ENCODE measurements at regions not wholly inside any gene's neighbourhood (a gene's known extent, or its start where the extent isn't known, plus 50 kb on each side); places are given as distances from the start of the nearest gene placed in this dataset.

GRCh38 chr16:51989637-51990230, 557.2 kb downstream of the TOX3 start:
- TF ChIP-seq, protein P1, sequence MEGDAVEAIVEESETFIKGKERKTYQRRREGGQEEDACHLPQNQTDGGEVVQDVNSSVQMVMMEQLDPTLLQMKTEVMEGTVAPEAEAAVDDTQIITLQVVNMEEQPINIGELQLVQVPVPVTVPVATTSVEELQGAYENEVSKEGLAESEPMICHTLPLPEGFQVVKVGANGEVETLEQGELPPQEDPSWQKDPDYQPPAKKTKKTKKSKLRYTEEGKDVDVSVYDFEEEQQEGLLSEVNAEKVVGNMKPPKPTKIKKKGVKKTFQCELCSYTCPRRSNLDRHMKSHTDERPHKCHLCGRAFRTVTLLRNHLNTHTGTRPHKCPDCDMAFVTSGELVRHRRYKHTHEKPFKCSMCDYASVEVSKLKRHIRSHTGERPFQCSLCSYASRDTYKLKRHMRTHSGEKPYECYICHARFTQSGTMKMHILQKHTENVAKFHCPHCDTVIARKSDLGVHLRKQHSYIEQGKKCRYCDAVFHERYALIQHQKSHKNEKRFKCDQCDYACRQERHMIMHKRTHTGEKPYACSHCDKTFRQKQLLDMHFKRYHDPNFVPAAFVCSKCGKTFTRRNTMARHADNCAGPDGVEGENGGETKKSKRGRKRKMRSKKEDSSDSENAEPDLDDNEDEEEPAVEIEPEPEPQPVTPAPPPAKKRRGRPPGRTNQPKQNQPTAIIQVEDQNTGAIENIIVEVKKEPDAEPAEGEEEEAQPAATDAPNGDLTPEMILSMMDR (IDR thresholded peaks at IDR 0.05) = no peak
- H3K9me3 ChIP-seq = no peaks in the 10 kb centered on the region
- H3K36me3 ChIP-seq = no peaks in the 10 kb centered on the region
- no peak overlapping the region for H3K27ac ChIP-seq
- no peaks in the 10 kb centered on the region for H3K27me3 ChIP-seq
- H3K4me1 ChIP-seq = no peaks in the 10 kb centered on the region
- H3K4me3 ChIP-seq = no peak overlapping the region
- no peak for DNase-seq (ENCODE audit: low spot score)

DNA sequence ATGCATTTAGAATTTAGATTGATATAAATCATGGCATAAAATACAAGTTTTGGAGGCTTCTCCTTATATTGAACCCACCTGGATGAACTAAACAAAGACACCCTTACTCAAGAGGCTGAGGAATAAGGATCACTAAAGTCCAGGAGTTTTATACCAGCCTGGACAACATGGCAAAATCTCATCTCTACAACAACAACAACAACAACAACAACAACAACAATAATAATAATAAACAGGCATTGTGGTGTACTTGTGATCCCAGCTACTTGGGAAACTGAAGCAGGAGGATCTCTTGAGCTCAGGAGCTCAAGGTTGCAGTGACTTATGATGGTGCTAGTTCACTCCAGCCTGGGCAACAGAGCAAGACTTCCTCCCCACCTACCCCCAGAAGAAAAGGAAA, 558.0 kb downstream of the TOX3 start:
- no peak overlapping the region for H3K27ac ChIP-seq
- H3K4me3 ChIP-seq = no peak overlapping the region
- no peak for DNase-seq (ENCODE audit: low spot score)
- no peaks in the 10 kb centered on the region for H3K4me1 ChIP-seq
- no peaks in the 10 kb centered on the region for H3K36me3 ChIP-seq
- H3K27me3 ChIP-seq = no peaks in the 10 kb centered on the region
- TF ChIP-seq, protein P1 (IDR thresholded peaks at IDR 0.05) = no peak
- no peaks in the 10 kb centered on the region for H3K9me3 ChIP-seq

- DNase-seq (ENCODE audit: low spot score) = no peak
- H3K27me3 ChIP-seq = no peaks in the 10 kb centered on the region
- H3K36me3 ChIP-seq = no peaks in the 10 kb centered on the region
- no peak overlapping the region for H3K4me3 ChIP-seq
- H3K27ac ChIP-seq = no peak overlapping the region
- no peaks in the 10 kb centered on the region for H3K9me3 ChIP-seq
- no peaks in the 10 kb centered on the region for H3K4me1 ChIP-seq
- TF ChIP-seq, protein P1 (IDR thresholded peaks at IDR 0.05) = no peak
These were observed 559.4 kb downstream of the TOX3 start for GRCh38 chr16:51987519-51987918.

DNA sequence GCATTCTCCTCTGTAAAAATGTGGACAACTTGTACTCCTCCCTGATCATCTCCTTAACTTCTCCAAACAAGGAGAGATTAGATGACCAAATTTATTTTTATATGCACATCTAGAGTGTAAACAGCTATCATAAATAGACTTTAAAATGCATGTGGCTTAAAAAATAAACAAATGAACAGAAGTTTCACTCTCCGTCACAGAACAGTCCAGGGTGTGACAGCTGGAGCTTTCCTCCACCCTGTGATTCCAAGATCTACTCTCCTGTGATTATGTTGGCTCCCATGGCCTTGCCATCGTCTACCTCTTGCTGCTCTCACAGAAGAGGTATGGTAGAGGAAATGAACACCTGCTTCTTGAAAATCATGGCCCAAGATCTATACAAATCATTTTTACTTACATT, 560.2 kb downstream of the TOX3 start:
- TF ChIP-seq, protein P1 (IDR thresholded peaks at IDR 0.05) = no peak
- no peak overlapping the region for H3K27ac ChIP-seq
- no peak overlapping the region for H3K4me3 ChIP-seq
- H3K9me3 ChIP-seq = no peaks in the 10 kb centered on the region
- no peaks in the 10 kb centered on the region for H3K36me3 ChIP-seq
- H3K27me3 ChIP-seq = no peaks in the 10 kb centered on the region
- H3K4me1 ChIP-seq = no peaks in the 10 kb centered on the region
- no peak for DNase-seq (ENCODE audit: low spot score)

- Histone ChIP-seq H3K36me3 (no peaks in the 10 kb centered on the region), H3K27ac (no peak overlapping the region), H3K4me1 (no peaks in the 10 kb centered on the region), H3K4me3 (no peak overlapping the region), H3K9me3 (no peaks in the 10 kb centered on the region), H3K27me3 (no peaks in the 10 kb centered on the region)
- no peak for DNase-seq (ENCODE audit: low spot score)
- TF ChIP-seq, protein P1 (IDR thresholded peaks at IDR 0.05) = no peak
These were observed 560.6 kb downstream of the TOX3 start for GRCh38 chr16:51986301-51986700.

DNA sequence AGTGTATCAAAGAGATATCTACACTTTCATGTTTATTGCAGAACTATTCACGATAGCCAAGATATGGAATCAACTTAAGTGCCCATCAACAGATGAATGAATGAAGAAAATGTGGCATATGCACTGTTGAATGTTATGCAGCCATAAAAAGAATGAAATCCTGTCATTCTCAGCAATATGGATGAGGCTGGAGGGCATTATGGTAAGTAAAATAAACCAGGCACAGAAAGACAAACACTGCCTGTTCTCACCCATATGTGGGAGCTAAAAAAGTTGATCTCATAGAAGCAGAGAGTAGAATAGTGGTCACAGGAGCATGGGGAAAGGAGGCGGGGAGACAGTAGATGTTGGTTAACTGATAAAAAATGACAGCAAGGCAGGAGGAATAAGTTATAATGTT, 561.8 kb downstream of the TOX3 start:
- Histone ChIP-seq H3K4me3 (no peak overlapping the region), H3K27me3 (no peaks in the 10 kb centered on the region), H3K9me3 (no peaks in the 10 kb centered on the region), H3K4me1 (no peaks in the 10 kb centered on the region), H3K36me3 (no peaks in the 10 kb centered on the region), H3K27ac (no peak overlapping the region)
- TF ChIP-seq, protein P1 (IDR thresholded peaks at IDR 0.05) = no peak
- DNase-seq (ENCODE audit: low spot score) = no peak
